ENCODE measurements at regions not wholly inside any gene's neighbourhood (a gene's known extent, or its start where the extent isn't known, plus 50 kb on each side); places are given as distances from the start of the nearest gene placed in this dataset.

DNA sequence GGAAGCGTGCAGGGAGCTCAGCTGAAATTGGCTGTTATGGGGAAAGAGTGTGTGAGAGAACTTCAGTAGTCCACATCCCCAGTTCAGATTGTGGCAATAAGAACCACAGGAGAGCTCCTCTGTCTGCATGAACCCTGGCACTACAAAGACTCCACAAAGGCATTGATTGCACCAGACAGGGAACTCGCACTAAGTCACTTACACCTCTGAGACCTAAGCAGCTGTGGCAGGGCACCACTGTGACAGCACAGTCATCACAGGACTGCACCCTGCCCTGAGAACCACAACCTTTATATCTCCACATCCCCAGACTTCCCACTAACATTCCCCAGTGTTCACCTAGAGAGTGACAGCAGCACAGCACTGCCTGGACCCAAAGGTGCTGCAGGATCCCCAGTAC lies 226.8 kb downstream of the XPNPEP1 start (continued):
- TF ChIP-seq ZNF514 (tag by site-specific recombination; IDR thresholded peaks at IDR 0.05) (no peak), ZNF701 (tag by site-specific recombination; IDR thresholded peaks at IDR 0.05) (no peak), ZNF133 (tag by site-specific recombination; IDR thresholded peaks at IDR 0.05) (no peak), ZSCAN30 (tag by site-specific recombination; IDR thresholded peaks at IDR 0.05) (no peak), ZBTB20 (tag by site-specific recombination; IDR thresholded peaks at IDR 0.05) (no peak), ZNF830 (tag by site-specific recombination; IDR thresholded peaks at IDR 0.05; ENCODE audit: low read depth) (no peak), ZBTB7A (tag by site-specific recombination; IDR thresholded peaks at IDR 0.05; ENCODE audit: low read depth) (no peak), ZNF26 (tag by site-specific recombination; IDR thresholded peaks at IDR 0.05) (no peak), ZNF639 (tag by site-specific recombination; IDR thresholded peaks at IDR 0.05) (no peak)

DNA sequence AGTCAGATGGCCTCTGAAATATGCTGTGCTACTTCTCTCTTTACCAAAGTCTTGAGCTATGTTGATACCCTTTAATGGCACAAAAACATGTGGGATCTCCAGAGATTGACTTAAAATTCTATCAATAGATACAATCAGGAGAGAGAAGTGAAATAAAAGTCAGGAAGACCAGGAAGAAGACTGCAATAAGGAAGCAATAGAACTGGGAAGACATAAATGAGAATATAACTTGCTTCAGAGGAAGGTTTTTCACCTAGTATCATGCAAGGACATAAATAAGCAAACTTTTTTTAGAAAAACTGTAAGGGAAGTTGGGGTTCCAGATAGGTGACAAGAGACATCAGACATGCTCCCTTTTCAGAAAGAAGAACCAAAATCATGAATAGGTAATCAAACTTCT lies 227.3 kb downstream of the XPNPEP1 start:
- Histone ChIP-seq H3K4me3 (ENCODE audit: low read depth, low read length) (no peak overlapping the region), H3K9me3 (ENCODE audit: control insufficient read depth, insufficient read depth, low read depth, low read length) (no peaks in the 10 kb centered on the region), H3K4me1 (ENCODE audit: control insufficient read depth, insufficient read depth, low read length) (no peaks in the 10 kb centered on the region), H3K27ac (ENCODE audit: extremely low read depth, low read depth, low read length) (no peak overlapping the region), H3K36me3 (ENCODE audit: control insufficient read depth in 2 of 2, insufficient read depth in 1 of 2, low read length in 2 of 2) (no peaks in the 10 kb centered on the region)
- no peak for TF ChIP-seq ZBTB7A (tag by site-specific recombination; IDR thresholded peaks at IDR 0.05; ENCODE audit: low read depth)
- TF ChIP-seq, protein P1, sequence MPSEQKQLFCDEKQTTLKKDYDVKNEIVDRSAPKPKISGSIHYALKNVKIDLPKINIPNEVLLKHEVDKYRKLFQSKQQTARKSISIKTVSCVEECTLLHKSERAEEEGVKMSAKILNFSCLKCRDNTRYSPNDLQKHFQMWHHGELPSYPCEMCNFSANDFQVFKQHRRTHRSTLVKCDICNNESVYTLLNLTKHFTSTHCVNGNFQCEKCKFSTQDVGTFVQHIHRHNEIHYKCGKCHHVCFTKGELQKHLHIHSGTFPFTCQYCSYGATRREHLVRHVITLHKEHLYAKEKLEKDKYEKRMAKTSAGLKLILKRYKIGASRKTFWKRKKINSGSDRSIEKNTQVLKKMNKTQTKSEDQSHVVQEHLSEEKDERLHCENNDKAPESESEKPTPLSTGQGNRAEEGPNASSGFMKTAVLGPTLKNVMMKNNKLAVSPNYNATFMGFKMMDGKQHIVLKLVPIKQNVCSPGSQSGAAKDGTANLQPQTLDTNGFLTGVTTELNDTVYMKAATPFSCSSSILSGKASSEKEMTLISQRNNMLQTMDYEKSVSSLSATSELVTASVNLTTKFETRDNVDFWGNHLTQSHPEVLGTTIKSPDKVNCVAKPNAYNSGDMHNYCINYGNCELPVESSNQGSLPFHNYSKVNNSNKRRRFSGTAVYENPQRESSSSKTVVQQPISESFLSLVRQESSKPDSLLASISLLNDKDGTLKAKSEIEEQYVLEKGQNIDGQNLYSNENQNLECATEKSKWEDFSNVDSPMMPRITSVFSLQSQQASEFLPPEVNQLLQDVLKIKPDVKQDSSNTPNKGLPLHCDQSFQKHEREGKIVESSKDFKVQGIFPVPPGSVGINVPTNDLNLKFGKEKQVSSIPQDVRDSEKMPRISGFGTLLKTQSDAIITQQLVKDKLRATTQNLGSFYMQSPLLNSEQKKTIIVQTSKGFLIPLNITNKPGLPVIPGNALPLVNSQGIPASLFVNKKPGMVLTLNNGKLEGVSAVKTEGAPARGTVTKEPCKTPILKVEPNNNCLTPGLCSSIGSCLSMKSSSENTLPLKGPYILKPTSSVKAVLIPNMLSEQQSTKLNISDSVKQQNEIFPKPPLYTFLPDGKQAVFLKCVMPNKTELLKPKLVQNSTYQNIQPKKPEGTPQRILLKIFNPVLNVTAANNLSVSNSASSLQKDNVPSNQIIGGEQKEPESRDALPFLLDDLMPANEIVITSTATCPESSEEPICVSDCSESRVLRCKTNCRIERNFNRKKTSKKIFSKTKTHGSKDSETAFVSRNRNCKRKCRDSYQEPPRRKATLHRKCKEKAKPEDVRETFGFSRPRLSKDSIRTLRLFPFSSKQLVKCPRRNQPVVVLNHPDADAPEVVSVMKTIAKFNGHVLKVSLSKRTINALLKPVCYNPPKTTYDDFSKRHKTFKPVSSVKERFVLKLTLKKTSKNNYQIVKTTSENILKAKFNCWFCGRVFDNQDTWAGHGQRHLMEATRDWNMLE (tag by site-specific recombination; conservative IDR thresholded peaks at IDR 0.05; ENCODE audit: low read depth), result no peak
- no peak for TF ChIP-seq ZNF571 (tag by site-specific recombination; IDR thresholded peaks at IDR 0.05)
- no peak for TF ChIP-seq ZNF561 (tag by site-specific recombination; IDR thresholded peaks at IDR 0.05; ENCODE audit: borderline replicate concordance)
- no peak for TF ChIP-seq PRDM1 (tag by site-specific recombination; IDR thresholded peaks at IDR 0.05)
- CTCF ChIA-PET, result no interaction called here
- POLR2A ChIA-PET, result no interaction called here

GRCh38 chr10:109689785-109690184 lies 233.5 kb downstream of the XPNPEP1 start:
- ChIA-PET POLR2A (no interaction called here), CTCF (no interaction called here)
- Histone ChIP-seq H3K4me3 (ENCODE audit: low read depth, low read length) (no peak overlapping the region), H3K27ac (ENCODE audit: extremely low read depth, low read depth, low read length) (no peak overlapping the region), H3K4me1 (ENCODE audit: control insufficient read depth, insufficient read depth, low read length) (no peaks in the 10 kb centered on the region), H3K36me3 (ENCODE audit: control insufficient read depth in 2 of 2, insufficient read depth in 1 of 2, low read length in 2 of 2) (no peaks in the 10 kb centered on the region), H3K9me3 (ENCODE audit: control insufficient read depth, insufficient read depth, low read depth, low read length) (no peaks in the 10 kb centered on the region)
- TF ChIP-seq ZNF157 (tag by site-specific recombination; IDR thresholded peaks at IDR 0.05) (no peak), ZNF548 (tag by site-specific recombination; IDR thresholded peaks at IDR 0.05) (no peak), ZNF555 (tag by site-specific recombination; conservative IDR thresholded peaks at IDR 0.05) (no peak), ZNF16 (tag by site-specific recombination; IDR thresholded peaks at IDR 0.05; ENCODE audit: low read depth) (no peak), ZNF423 (tag by site-specific recombination; IDR thresholded peaks at IDR 0.05) (no peak), ZNF514 (tag by site-specific recombination; IDR thresholded peaks at IDR 0.05) (no peak), KLF17 (tag by site-specific recombination; IDR thresholded peaks at IDR 0.05) (no peak), ZNF639 (tag by site-specific recombination; IDR thresholded peaks at IDR 0.05) (no peak), ZNF488 (tag by site-specific recombination; IDR thresholded peaks at IDR 0.05) (no peak)
- TF ChIP-seq, protein P2, sequence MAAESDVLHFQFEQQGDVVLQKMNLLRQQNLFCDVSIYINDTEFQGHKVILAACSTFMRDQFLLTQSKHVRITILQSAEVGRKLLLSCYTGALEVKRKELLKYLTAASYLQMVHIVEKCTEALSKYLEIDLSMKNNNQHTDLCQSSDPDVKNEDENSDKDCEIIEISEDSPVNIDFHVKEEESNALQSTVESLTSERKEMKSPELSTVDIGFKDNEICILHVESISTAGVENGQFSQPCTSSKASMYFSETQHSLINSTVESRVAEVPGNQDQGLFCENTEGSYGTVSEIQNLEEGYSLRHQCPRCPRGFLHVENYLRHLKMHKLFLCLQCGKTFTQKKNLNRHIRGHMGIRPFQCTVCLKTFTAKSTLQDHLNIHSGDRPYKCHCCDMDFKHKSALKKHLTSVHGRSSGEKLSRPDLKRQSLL (tag by site-specific recombination; IDR thresholded peaks at IDR 0.05), result no peak
